Mammary epithelial cell (primary cell): ENCODE measurements at regions not wholly inside any gene's neighbourhood (a gene's known extent, or its start where the extent isn't known, plus 50 kb on each side); places are given as distances from the start of the nearest gene placed in this dataset.

Experiments used
- CTCF ChIP-seq, 2 donors: IDR thresholded peaks in 1 of 2; conservative IDR thresholded peaks in 1 of 2; 2 replicates each; pipeline ENCODE4 v1.5.1; 2011 to 2012; ENCODE audit warnings: inconsistent platforms in 2 of 2, low read length in 2 of 2, mild to moderate bottlenecking in 2 of 2, control low read depth in 1 of 2, low read depth in 1 of 2; ENCODE audit not compliant: insufficient read depth in 1 of 2; ENCODE audit errors: extremely low read depth in 1 of 2
- EZH2 ChIP-seq: IDR thresholded peaks from 2 replicates; pipeline ENCODE4 v1.6.1; 2012; ENCODE audit warnings: low read length, inconsistent platforms, borderline replicate concordance

GRCh38 chr7:34354899-34355298 lies 303.1 kb upstream of the NPSR1 start:
- TF ChIP-seq CTCF (conservative IDR thresholded peaks at IDR 0.05 in 1 of 2, IDR thresholded peaks at IDR 0.05 in 1 of 2; ENCODE audit: extremely low read depth in 1 of 2, insufficient read depth in 1 of 2, low read depth in 1 of 2, low read length in 2 of 2) (no peak), EZH2 (no peak)
